ENCODE measurements at regions not wholly inside any gene's neighbourhood (a gene's known extent, or its start where the extent isn't known, plus 50 kb on each side); places are given as distances from the start of the nearest gene placed in this dataset.

DNA sequence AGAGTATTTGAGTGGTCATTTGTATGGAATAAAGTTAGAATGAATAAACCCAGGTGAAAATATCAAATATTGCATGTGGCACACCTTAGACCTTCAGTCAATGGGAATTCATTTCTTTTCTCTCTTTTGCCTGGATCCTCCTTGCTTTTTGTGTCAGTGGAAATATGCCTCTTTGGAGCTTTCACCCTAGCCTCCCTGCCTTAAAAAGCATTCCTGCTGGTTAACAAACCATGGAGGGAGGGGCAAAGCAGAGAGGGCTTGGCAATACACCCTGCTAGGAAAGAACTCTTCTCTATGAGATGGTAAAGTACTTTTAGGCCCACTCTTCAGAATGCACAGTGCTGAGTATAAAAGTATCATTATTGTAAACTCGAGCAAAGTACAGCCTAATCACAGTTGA, 383.7 kb downstream of the DMAC1 start:
- H3K4me2 ChIP-seq (ENCODE audit: low read length): no peak overlapping the region
- H3K9ac ChIP-seq (ENCODE audit: low read length): no peak overlapping the region
- no peaks in the 10 kb centered on the region for H3K4me1 ChIP-seq (ENCODE audit: insufficient read depth, low read length, severe bottlenecking)
- H3K27ac ChIP-seq (ENCODE audit: low read depth, low read length, poor library complexity, severe bottlenecking): no peak overlapping the region
- no peak overlapping the region for H2AFZ ChIP-seq (ENCODE audit: low read length)
- no peaks in the 10 kb centered on the region for H3F3A ChIP-seq (ENCODE audit: insufficient read depth, low read length)
- H3K9me3 ChIP-seq (ENCODE audit: low read length): no peaks in the 10 kb centered on the region
- no peaks in the 10 kb centered on the region for H3K9me2 ChIP-seq (ENCODE audit: low read depth, low read length)
- no peaks in the 10 kb centered on the region for H3K79me2 ChIP-seq (ENCODE audit: insufficient read depth, low read length)
- H3K27me3 ChIP-seq (ENCODE audit: insufficient read depth, low read length): no peaks in the 10 kb centered on the region
- no peaks in the 10 kb centered on the region for H3K36me3 ChIP-seq (ENCODE audit: insufficient read depth, low read length)
- H4K20me1 ChIP-seq (ENCODE audit: insufficient read depth, low read length): no peaks in the 10 kb centered on the region
- TF ChIP-seq, protein P1, sequence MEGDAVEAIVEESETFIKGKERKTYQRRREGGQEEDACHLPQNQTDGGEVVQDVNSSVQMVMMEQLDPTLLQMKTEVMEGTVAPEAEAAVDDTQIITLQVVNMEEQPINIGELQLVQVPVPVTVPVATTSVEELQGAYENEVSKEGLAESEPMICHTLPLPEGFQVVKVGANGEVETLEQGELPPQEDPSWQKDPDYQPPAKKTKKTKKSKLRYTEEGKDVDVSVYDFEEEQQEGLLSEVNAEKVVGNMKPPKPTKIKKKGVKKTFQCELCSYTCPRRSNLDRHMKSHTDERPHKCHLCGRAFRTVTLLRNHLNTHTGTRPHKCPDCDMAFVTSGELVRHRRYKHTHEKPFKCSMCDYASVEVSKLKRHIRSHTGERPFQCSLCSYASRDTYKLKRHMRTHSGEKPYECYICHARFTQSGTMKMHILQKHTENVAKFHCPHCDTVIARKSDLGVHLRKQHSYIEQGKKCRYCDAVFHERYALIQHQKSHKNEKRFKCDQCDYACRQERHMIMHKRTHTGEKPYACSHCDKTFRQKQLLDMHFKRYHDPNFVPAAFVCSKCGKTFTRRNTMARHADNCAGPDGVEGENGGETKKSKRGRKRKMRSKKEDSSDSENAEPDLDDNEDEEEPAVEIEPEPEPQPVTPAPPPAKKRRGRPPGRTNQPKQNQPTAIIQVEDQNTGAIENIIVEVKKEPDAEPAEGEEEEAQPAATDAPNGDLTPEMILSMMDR (IDR thresholded peaks at IDR 0.05; ENCODE audit: low read length): no peak
- TF ChIP-seq EZH2 (IDR thresholded peaks at IDR 0.05; ENCODE audit: borderline replicate concordance, low read length): no peak
- no peak overlapping the region for H3K4me3 ChIP-seq (ENCODE audit: low read depth, low read length, poor library complexity, severe bottlenecking)

DNA sequence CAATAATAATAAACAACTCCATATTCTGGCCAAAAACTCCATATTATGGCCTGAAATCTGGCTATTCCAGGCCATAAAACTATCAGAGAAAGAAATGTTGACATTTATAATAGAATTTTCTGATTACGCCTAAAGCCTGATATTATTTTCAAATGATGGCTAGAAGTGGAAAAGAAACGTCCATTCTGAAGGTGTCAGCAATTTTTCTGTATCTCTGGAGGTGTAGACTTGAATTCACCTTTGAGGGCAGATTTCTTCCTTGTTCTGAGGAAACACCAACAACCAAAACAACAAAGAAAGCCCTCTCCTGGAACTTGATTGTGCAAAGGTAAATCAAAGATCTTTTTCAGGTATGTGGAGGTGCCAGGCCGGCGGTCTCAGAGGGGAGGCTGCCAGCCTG, 390.7 kb downstream of the DMAC1 start:
- Histone ChIP-seq H4K20me1 (ENCODE audit: insufficient read depth, low read length) (no peaks in the 10 kb centered on the region), H3K9ac (ENCODE audit: low read length) (no peak overlapping the region), H3K27ac (ENCODE audit: low read depth, low read length, poor library complexity, severe bottlenecking) (no peak overlapping the region), H3F3A (ENCODE audit: insufficient read depth, low read length) (no peaks in the 10 kb centered on the region), H3K9me2 (ENCODE audit: low read depth, low read length) (no peaks in the 10 kb centered on the region), H3K4me1 (ENCODE audit: insufficient read depth, low read length, severe bottlenecking) (no peaks in the 10 kb centered on the region), H3K4me2 (ENCODE audit: low read length) (no peak overlapping the region), H3K27me3 (ENCODE audit: insufficient read depth, low read length) (no peaks in the 10 kb centered on the region; the same call in 1 of the 2 replicates), H3K79me2 (ENCODE audit: insufficient read depth, low read length) (no peaks in the 10 kb centered on the region), H2AFZ (ENCODE audit: low read length) (no peak overlapping the region), H3K9me3 (ENCODE audit: low read length) (no peaks in the 10 kb centered on the region), H3K36me3 (ENCODE audit: insufficient read depth, low read length) (no peaks in the 10 kb centered on the region), H3K4me3 (ENCODE audit: low read depth, low read length, poor library complexity, severe bottlenecking) (no peak overlapping the region)
- TF ChIP-seq, protein P1 (IDR thresholded peaks at IDR 0.05; ENCODE audit: low read length): no peak
- no peak for TF ChIP-seq EZH2 (IDR thresholded peaks at IDR 0.05; ENCODE audit: borderline replicate concordance, low read length)

DNA sequence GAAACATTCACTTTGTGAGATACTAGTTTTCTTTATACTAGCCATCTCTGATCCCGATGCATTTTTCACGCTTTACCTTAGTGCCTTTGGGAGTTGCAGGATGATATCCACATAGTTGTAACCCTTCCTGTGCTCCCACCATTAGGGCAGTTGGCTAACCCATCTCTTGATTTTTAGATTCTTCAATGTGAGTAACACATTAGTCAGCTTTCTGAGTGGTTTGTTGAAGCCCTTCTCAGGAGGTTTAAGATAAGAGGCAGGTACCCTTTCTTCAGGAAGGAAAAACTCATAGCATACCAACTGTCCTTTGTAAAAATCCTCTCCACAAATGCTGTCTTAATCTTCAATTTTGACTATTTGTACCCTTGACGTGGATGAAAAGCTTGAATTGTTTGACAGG, 392.3 kb downstream of the DMAC1 start:
- Histone ChIP-seq H3K9ac (ENCODE audit: low read length) (no peak overlapping the region), H3F3A (ENCODE audit: insufficient read depth, low read length) (no peaks in the 10 kb centered on the region), H3K36me3 (ENCODE audit: insufficient read depth, low read length) (no peaks in the 10 kb centered on the region), H3K4me1 (ENCODE audit: insufficient read depth, low read length, severe bottlenecking) (no peaks in the 10 kb centered on the region), H3K4me3 (ENCODE audit: low read depth, low read length, poor library complexity, severe bottlenecking) (no peak overlapping the region), H3K9me3 (ENCODE audit: low read length) (no peaks in the 10 kb centered on the region), H2AFZ (ENCODE audit: low read length) (no peak overlapping the region), H3K27me3 (ENCODE audit: insufficient read depth, low read length) (no peaks in the 10 kb centered on the region; the same call in 1 of the 2 replicates), H3K4me2 (ENCODE audit: low read length) (no peak overlapping the region), H4K20me1 (ENCODE audit: insufficient read depth, low read length) (no peaks in the 10 kb centered on the region), H3K9me2 (ENCODE audit: low read depth, low read length) (no peaks in the 10 kb centered on the region), H3K27ac (ENCODE audit: low read depth, low read length, poor library complexity, severe bottlenecking) (no peak overlapping the region), H3K79me2 (ENCODE audit: insufficient read depth, low read length) (no peaks in the 10 kb centered on the region)
- no peak for TF ChIP-seq EZH2 (IDR thresholded peaks at IDR 0.05; ENCODE audit: borderline replicate concordance, low read length)
- TF ChIP-seq, protein P1 (IDR thresholded peaks at IDR 0.05; ENCODE audit: low read length): no peak
